GM18909 (cell line): ENCODE measurements at regions not wholly inside any gene's neighbourhood (a gene's known extent, or its start where the extent isn't known, plus 50 kb on each side); places are given as distances from the start of the nearest gene placed in this dataset.

ENCODE experiments used
- ATAC-seq: cut with Tn5 transposase; IDR thresholded peaks from one replicate; pipeline ENCODE4 v1.9.1; 2021; ENCODE audit warnings: mild to moderate bottlenecking; ENCODE audit not compliant: unreplicated experiment, poor library complexity

DNA sequence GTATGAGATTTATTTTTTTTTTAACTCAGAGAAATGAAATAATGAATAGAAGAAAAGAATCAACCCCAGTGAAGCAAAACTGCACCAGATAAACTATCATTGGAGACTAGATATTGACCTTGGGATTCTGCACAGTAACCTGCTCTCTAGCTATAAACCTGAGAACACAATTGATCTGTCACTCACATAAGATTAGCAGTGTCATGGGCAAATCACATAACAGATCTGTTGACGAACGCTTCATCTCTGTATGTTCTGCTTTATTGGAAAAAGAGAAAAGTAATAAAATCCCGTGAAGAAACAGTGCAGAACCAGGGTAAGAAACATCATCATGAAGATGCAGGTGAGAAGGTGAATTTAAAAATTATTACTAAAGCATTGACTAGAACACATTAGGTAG is 52.8 kb upstream of the RGS17 start:
- no peak for ATAC-seq
